HL-60/S4 treated with retinoic acid at 250 ng/mL for 4 days and 3 days (cell line): ENCODE measurements at regions not wholly inside any gene's neighbourhood (a gene's known extent, or its start where the extent isn't known, plus 50 kb on each side); places are given as distances from the start of the nearest gene placed in this dataset.

Experiments
- in situ Hi-C: fragments of 300-500 bp; cut with MboI; formaldehyde crosslinking; loops from 2 replicates; pipeline ENCODE4 v1.7.0; 2022; ENCODE audit warnings: low sequenced_read_pairs

DNA sequence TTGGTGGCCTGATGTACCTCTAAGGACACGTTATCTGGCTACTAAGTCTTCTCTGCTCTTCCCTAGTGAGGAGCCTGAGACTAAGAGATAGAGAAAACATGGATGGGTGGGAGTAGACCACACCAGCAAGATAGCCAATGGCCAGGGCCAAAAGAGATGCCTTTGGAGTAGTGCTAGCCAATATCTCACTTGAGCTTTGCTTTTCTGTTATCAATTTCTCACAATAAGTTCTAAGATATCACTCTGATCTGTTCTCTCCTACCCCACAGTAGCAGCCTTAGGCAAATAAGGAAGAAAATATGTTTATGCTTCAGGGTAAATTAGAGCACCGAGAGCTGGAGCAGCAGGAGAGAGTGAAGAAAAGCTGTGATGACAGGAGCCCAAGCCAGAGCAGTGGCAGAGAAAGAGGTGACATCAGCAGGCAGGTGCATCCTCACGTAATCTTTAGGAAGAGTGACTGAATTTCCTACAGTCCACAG, 343.9 kb upstream of the NOCT start:
- in situ Hi-C loops, result no loop called here

DNA sequence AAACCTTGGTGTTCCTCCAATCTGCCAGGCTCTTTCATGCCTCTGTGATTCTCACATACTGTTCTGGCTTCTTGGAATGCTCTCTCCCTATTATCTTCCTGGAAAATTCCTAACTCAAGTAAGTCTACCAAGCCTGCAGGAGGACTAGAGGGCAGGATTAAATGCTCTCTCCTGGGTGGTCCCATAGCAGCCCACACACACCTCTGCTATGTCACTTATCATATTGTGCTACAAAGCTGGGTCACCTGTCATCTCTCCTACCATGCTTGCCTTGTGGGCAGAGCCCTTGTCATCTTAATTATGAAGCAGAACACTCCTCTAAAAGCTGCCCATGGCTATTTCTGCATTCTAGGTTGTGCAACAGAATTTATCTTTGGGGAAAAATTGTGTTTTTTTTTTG, 344.5 kb upstream of the NOCT start:
- in situ Hi-C loops, result no loop called here

GRCh38 chr4:138670681-138671080, 344.9 kb upstream of the NOCT start:
- in situ Hi-C loops, result no loop called here

GRCh38 chr4:138669479-138670315, 345.9 kb upstream of the NOCT start:
- in situ Hi-C loops, result no loop called here

DNA sequence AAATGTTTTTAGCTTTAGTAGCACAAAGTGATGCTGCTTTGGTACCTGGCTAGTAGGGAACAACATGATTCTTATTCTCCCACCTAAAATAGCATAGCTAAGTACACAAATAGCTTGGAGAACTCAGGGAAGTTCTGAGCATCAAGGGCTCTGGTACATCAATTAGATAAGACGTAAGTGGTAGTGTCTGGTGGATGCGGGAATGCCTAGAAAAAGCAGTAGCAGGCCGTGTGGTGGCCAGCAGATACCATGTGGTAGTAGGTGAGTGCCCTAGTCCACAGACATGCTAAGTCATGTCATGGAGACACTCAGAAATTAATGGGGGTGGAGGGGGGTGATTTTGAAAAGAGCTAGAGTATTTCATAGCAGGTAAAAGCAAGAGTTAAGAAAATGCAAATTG, 347.3 kb upstream of the NOCT start:
- in situ Hi-C loops, result no loop called here

GRCh38 chr4:138666366-138666765, 349.2 kb upstream of the NOCT start:
- in situ Hi-C loops, result no loop called here

DNA sequence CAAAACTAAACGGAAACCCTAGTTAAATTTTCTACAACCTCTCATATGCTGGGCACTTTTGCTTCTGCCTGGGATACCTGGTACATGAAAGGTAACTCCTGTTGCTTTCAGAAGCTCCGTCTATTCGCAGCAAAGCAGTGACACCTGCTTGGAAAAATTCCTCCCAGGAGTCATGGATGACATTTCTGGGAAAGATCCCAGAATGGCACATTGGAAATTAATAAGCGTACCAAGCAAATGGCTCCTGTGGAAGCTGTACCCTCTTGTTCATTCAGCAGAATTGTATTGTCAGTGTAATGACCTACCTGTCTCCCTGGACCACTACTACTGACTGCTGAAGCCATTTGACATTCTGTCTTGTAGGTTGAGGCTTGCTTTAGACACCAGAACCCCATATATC, 349.7 kb upstream of the NOCT start:
- in situ Hi-C loops, result no loop called here

DNA sequence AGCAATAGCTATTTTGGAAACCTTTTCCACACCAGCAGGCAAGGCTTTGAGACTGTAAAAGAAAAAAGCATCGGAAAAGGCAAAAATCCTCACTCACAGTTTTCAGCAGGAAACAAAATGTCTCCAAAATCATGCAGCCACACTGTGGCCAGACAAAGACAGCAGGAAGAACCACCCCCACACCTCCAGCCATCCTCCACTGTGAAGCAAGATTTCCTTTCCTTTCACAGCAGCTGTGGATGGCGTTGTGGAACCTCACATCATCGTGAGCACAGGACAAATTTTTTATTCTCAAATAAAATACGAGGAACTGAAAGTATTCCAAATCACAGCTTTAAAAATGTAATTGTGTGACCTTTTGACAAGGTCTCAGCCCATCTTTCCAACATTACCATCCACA, 351.7 kb upstream of the NOCT start:
- in situ Hi-C loops, result no loop called here

- in situ Hi-C loops, result no loop called here
These were observed 355.7 kb upstream of the NOCT start for GRCh38 chr4:138659812-138660316.

- in situ Hi-C loops, result no loop called here
These were observed 356.4 kb upstream of the NOCT start for GRCh38 chr4:138659037-138659811.

GRCh38 chr4:138658518-138658917, 357.1 kb upstream of the NOCT start:
- in situ Hi-C loops, result no loop called here

DNA sequence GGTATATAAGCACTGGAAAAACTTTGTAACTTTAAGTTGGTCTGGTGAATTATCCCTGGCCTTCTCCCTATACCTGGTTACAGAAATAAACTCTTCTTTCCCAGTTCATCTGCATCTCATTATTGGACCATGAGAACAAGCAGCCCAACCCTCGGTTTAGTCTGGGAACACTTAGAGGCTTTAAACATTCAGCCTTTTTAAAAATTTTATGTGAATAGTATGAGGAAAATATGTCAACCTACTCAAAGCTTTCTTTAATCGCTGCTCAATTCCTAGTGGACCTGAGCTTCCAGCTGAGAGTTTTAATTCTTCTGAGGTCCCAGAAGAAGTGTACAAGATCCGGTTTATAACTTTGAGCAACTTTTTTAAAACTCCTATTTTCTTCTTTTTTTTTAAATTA, 358.6 kb upstream of the NOCT start:
- in situ Hi-C loops, result no loop called here

DNA sequence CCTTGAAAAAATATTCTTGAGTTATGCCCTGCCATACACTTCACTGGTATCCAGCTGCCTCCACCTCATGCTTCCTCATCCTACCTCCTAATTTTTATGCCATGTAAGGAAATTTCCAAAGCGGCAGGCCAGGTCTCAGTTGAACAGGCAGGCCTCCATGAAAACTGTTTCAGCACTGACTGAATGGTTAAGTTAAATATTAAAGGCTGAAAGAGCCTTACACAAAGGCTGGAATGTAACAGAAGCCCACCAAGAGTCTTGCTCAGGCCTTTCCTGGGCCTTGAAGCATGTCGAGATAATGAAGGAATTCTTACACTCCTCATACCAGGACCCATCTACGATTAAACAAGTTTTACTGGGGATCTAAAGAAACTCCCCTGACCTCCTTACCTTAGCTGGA, 359.6 kb upstream of the NOCT start:
- in situ Hi-C loops, result no loop called here

DNA sequence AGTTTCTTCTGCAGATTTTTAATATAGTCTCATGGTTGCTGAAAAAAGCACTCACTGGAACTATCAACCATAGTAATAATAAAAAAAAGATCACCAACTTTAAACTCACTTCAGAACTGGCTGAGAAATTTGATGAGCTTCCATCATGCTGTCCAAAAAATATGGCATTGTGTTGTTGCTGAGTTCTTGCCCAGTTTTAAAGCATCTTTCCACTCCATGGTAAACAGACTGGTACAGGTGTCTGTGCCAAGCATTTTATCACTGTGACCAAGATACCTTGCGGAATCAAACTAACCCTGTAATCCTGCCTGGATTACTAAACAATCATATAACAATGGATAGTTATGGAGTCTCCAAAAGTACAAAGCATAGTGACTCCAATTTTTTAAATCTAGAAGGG, 360.3 kb upstream of the NOCT start:
- in situ Hi-C loops, result no loop called here

GRCh38 chr4:138650929-138651448, 364.6 kb upstream of the NOCT start:
- in situ Hi-C loops, result no loop called here

GRCh38 chr4:138650495-138650894, 365.1 kb upstream of the NOCT start:
- in situ Hi-C loops, result no loop called here

DNA sequence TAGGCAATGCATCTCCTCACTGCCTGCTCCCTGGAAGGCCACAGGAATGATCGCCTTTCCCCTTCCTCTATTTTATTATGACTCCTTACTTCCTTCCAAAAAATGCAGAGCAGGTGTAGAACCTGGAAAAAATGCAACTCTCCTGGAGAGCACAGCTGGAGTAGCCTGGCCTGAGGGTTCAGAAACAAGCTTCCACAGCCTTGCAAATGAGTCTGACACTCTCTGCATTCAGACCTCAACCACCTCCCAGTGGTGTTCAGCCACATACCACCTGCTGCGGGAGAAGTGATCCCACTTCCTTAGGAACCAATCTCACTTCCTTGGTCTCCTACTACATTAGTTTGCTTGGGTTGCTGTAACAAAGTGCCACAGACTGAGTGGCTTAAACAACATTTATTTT, 368.1 kb upstream of the NOCT start:
- in situ Hi-C loops, result no loop called here

DNA sequence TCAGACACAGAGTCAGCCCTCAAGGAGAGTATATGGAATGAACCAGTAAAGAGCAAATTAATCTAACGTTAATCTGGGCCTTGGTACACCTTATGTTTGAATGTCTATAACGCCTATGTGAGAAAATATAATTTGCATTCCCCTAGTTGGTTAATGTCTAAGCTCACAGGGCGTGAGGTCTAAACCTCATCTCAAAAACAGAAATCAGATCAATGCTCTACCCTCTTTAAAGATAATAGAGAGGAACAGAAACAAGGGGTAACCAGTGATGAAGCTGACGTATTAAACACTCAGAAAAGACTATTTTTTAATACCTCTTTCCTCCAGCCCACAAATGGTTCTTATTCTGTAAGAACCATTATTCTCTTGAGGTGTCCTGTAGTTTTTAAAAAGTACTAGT, 369.2 kb upstream of the NOCT start:
- in situ Hi-C loops, result no loop called here

- in situ Hi-C loops, result no loop called here
These were observed 370.3 kb upstream of the NOCT start for GRCh38 chr4:138645289-138645688.

- in situ Hi-C loops, result no loop called here
These were observed 371.3 kb upstream of the NOCT start for GRCh38 chr4:138644322-138644721.

DNA sequence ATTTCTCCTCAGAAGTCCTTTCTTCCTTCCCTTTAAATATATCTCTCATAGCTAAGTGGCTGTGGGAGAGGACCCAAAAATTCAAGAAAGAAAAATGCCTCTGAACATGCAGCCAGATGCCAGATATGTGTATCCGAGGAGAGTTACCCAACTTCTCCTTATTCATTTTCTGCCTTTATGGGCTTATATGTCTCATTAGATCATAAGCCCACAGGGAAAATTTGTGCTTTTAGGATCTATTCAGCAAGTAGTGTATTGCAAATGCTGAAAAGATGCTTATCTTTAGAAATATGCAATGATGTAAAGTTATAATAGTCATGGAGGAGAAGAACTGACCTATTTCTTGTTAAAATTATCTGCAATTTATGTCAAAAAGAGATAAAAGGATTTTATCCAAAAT, 371.8 kb upstream of the NOCT start:
- in situ Hi-C loops, result no loop called here
